ENCODE measurements at regions not wholly inside any gene's neighbourhood (a gene's known extent, or its start where the extent isn't known, plus 50 kb on each side); places are given as distances from the start of the nearest gene placed in this dataset.

- no peak for DNase-seq (ENCODE audit: low spot score)
Observed at GRCh38 chr10:33546031-33546430, 211.6 kb upstream of the NRP1 start.

GRCh38 chr10:33542752-33543505 is 208.5 kb upstream of the NRP1 start:
- peak; percentile 69 for DNase-seq (ENCODE audit: low spot score)

GRCh38 chr10:33539116-33539515 is 204.6 kb upstream of the NRP1 start:
- DNase-seq (ENCODE audit: low spot score): no peak

- no peak for DNase-seq (ENCODE audit: low spot score)
Observed at GRCh38 chr10:33537066-33537465, 202.6 kb upstream of the NRP1 start.

- DNase-seq (ENCODE audit: low spot score): no peak
Observed at GRCh38 chr10:33536508-33536907, 202.0 kb upstream of the NRP1 start.

- DNase-seq (ENCODE audit: low spot score): no peak
Observed at GRCh38 chr10:33535866-33536265, 201.4 kb upstream of the NRP1 start.

- no peak for DNase-seq (ENCODE audit: low spot score)
Observed at GRCh38 chr10:33534416-33534815, 199.9 kb upstream of the NRP1 start.

- no peak for DNase-seq (ENCODE audit: low spot score)
Observed at GRCh38 chr10:33533612-33534011, 199.1 kb upstream of the NRP1 start.

- no peak for DNase-seq (ENCODE audit: low spot score)
Observed at GRCh38 chr10:33532901-33533300, 198.4 kb upstream of the NRP1 start.

- DNase-seq (ENCODE audit: low spot score): no peak
Observed at GRCh38 chr10:33529234-33529633, 194.8 kb upstream of the NRP1 start.

- no peak for DNase-seq (ENCODE audit: low spot score)
Observed at GRCh38 chr10:33524966-33525365, 190.5 kb upstream of the NRP1 start.

GRCh38 chr10:33524041-33524440 is 189.6 kb upstream of the NRP1 start:
- no peak for DNase-seq (ENCODE audit: low spot score)

GRCh38 chr10:33523236-33523792 is 188.8 kb upstream of the NRP1 start:
- no peak for DNase-seq (ENCODE audit: low spot score)

GRCh38 chr10:33521904-33522303 is 187.4 kb upstream of the NRP1 start:
- no peak for DNase-seq (ENCODE audit: low spot score)

GRCh38 chr10:33521062-33521461 is 186.6 kb upstream of the NRP1 start:
- peak; percentile 17 for DNase-seq (ENCODE audit: low spot score)

GRCh38 chr10:33520223-33520622 is 185.8 kb upstream of the NRP1 start:
- DNase-seq (ENCODE audit: low spot score): no peak

- DNase-seq (ENCODE audit: low spot score): no peak
Observed at GRCh38 chr10:33519130-33519860, 184.8 kb upstream of the NRP1 start.

- no peak for DNase-seq (ENCODE audit: low spot score)
Observed at GRCh38 chr10:33510206-33510605, 175.7 kb upstream of the NRP1 start.

GRCh38 chr10:33509231-33509831 is 174.9 kb upstream of the NRP1 start:
- peak; percentile 92 for DNase-seq (ENCODE audit: low spot score)

- DNase-seq (ENCODE audit: low spot score): peak; percentile 16
Observed at GRCh38 chr10:33507662-33508425, 173.4 kb upstream of the NRP1 start.

GRCh38 chr10:33506838-33507661 is 172.6 kb upstream of the NRP1 start:
- DNase-seq (ENCODE audit: low spot score): peak; percentile 45

Data from kidney tubule cell (primary cell).